ENCODE measurements at regions not wholly inside any gene's neighbourhood (a gene's known extent, or its start where the extent isn't known, plus 50 kb on each side); places are given as distances from the start of the nearest gene placed in this dataset.
"Not testable (repeated sequence)": the region's sequence is repeated elsewhere in the genome, so short reads cannot be mapped to it uniquely, and the experiment has no call there.

DNA sequence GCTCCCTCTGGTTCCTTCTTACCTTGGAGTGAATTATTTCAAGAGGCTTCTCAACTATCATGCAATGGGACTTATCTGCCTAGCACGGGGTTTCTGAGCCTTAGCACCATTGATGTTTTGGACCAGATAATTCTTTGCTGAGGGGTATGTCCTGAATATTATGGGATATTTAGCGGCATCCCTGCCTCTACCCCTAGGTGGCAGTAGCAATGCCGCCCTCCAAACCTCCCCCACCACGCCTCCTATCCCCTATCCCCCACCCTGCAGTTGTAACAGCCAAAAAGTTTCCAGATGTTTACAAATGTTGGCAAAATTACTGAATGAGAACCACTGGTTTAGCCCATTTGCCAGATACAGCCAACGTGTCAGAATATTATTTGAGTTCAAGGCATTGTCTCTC lies 125.5 kb downstream of the POSTN start:
- DNase-seq = no peak

DNA sequence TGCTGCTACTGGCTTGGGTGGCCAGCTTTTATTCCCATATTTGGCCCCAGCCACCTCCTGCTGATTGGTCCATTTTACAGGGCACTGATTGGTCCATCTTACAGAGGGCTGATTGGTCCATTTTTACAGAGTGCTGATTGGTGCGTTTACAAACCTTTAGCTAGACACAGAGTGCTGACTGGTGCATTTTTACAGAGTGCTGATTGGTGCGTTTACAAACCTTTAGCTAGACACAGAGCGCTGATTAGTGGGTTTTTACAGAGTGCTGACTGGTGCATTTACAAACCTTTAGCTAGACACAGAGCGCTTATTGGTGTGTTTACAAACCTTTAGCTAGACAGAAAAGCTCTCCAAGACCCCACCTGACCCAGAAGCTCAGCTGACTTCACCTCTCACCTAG lies 126.3 kb downstream of the POSTN start:
- not testable (repeated sequence) for DNase-seq

DNA sequence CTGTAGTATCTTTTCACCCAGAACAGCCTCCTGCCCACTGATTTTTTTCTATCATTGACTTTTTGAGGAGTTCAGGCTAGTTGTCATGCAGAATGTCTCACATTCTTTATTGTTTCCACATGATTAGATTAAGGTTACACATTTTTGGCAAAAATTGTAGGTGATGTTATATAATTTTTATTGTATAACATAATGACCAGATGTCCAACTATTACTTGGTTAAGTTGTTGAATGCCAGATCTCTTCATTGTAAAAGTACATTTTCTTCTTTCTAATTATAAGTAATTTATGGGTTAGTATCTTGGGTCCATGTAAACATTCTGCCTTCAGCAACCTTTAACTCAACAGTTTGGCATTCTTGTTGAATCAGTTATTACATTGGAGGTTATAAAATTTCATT lies 138.4 kb downstream of the POSTN start:
- DNase-seq = no peak

DNA sequence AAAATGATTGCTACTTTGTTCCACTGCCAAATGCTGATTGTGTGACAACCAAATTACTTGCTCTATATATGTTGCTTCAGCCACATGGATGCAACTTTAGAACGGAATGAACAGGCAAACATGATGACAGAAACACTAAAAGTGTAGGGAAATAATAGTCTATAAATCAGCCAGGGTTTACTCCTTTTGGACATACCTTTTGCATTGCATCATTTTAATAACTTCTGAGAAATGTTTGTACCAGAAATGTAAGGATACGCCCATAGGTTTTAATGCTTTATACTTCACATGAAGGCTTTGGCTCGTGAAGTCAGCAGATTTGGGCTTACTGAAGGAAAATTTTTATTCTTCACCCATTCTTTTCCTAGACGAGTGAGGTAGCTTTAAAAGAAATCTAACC lies 141.0 kb downstream of the POSTN start:
- DNase-seq = no peak

DNA sequence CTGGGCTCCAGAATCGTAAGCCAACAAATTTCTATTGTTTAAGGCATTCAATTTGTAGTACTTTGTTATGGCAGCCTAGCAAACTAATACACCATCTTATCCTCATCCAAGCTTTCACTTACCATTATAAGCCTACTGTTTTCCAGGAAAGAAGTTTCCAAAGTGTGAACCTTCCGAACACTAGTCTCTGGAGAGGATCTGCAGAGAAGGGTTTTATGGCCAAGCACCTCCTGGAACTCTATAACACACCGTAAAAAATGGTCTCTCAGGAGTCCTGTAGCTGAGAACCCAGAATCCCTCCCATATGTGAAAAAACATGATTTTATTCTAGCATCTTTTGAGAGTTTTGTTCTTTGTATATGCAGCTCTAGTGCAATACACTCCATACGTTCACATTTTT lies 142.1 kb downstream of the POSTN start:
- no peak for DNase-seq

DNA sequence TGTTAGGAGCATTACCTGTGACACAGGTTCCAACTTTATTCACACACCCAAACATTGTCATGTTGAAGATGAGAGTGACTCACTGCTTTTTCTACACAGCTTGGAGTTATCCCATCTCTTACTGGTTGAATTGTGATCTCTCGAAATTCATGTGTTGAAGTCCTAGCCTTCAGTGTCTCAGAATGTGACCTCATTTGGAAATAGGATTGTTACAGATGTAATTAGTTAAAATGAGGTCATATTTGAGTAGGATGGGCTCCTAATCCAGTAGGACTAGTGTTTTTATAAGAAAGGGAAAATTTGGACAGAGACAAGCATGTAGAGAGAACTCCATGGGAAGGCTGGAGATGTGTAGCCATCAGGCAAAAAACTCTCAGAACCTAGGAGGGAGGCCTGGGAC lies 142.5 kb downstream of the POSTN start:
- DNase-seq = no peak

DNA sequence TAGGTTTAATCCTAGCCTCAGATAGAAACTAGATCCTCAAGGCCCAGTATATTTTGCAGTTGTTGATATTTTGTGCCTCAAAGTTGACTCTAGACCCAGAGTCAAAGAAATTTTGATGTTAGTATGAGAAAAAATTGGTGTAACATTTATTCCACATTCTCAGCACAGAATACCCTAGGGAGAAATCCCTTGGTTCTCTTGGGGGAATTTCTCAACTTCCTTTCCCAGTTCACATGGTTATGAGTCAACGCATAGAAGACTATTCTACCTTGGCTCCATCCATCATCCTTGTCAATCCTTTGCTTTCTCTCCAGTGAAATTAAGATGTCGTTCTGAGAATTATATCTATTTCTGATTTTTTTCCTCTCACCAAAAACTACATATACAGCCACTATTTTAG lies 145.3 kb downstream of the POSTN start:
- no peak for DNase-seq

DNA sequence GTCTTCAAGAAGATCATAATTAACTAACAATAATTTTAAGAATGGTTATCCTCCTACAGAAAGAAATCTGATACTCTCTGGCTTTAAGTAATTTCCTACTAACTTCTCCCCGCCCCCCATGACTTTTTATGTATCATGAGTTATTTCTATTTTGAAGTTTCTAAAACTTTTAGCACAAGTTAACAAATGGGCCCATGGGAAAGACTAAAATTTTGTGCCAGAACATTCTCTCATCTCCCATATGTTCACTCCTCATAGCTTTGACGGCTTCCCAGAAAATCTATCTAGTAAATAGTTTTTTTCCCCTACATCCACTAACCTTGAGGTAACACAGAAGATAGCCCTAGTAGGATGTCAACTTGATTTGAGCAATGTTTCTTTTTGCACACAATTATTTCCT lies 148.3 kb downstream of the POSTN start:
- DNase-seq = no peak

DNA sequence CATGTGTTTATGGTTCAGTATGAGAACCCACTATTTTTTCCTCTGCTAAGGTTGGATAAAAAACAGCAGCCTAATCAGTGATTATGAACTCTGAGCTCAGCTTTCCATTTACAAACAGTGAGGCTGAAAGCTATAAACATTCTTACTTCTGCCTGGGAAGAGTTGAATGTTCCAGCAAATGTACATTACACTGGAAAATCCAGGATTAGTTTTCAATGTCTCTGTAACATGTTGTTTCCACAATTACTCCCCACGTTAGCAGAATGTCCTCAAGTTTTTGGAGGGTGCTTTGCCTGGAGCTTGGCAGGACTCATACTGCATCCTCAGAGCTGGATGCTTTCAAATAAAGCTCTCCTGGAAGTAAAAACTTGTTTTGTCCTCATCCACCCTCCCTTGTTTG lies 150.4 kb downstream of the POSTN start:
- DNase-seq = peak; percentile 12

DNA sequence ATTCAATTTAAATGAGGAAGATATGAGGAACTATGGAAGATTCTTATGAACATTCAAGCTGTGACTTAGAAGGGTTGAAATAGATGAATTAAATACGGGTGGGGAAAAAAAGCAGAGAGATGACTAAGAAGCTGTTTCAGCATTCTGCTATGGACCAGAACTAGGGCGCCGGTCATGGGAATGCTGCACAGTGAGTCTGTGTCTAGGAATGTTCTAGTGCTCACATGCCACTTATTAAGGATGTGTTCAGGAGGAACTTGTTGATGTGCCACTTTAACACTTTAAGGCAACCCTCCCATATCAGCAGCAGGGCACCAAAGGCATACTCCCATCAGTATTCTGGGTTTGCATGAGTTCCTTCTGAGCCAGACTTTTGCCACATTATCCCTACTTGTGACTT lies 152.1 kb downstream of the POSTN start:
- DNase-seq = no peak

DNA sequence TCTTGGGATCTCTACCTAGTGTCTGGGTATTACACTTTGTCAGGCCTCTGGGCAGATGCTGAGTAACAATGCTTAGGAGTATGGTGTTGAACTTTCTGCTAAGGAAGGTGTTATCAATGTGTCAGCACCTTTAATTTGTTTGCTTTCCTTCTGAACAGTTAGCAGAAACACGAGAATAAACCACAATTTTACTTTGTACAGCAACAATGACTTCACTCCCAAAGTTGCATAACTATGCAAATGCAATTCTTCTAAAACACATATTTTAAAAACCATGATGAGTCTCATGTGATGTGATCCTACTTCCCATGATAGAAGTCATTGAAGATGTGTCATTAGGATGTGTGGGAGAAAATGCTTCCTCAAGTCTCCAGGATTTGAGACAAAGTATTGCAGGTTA lies 155.0 kb downstream of the POSTN start:
- DNase-seq = no peak

DNA sequence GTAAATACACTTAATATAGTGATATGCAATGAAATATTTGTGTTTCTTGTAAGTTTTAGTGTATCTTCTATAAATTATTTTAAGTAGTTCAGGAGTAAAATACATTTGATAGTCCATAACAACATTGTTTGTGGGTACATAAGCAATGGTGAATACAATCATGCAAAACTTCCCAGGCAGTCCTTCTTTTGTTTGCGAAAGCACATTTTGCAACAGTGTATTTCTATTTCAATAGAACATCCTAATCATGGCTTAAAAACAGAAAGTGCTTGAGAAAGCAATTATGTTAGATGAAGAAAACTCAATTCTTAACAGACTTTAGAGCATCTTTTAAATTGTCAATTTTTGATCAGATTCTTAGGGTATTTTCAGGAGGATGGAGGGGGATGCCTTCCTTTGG lies 155.6 kb downstream of the POSTN start:
- DNase-seq = no peak

DNA sequence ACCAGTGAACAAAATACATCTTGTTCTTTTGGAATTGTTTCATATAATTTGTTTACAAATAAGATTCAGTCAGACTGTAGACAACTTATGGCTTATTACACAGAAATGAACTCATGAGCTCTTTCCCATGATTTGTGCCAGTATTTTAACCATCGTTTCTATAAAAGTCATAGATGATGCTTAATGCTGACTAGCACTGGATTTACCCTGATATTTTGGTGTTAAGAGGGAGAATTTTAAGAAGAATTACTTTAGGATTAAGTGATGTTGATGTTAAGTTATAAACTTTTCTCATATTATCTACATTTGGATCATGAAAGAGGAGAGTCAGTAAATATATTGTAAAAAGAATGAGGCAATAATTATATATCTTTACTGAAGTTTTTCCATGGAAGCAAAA lies 162.7 kb downstream of the POSTN start:
- no peak for DNase-seq

DNA sequence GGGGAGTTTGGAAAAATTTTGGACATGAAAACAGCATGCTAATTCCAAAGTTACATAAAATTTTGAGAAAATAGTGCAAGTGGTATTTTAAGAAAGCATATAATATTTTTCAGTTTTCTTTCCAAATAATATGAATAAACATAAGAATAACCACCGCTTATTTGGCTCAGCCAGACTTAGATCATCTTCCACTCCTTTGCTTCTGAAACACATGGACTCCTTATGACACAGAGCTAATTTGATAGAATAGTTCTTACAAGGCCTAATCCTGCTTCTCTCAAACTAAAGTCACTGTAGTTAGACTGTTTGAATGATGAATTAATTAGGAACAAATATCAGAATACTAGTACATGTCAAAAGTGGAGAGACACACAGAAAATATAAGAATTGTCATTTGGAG lies 165.5 kb downstream of the POSTN start:
- DNase-seq = no peak

DNA sequence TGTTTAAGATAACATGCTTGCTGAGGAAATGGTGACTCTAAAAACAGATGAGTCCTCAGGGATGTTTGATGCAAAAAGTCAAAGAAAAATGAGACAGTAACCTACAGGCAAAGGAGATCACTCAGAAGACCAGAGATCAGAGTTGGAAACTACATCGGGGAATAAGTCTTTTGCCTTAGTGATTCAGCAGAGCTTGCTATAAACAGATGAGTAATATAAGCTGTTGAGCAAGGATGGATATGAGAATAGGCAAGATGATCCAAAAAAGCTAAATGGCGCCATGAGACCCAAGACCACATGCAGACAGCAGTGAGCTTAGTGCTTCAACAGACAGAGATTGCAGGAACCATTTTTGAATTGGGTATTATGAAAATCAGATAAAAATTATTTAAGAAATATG lies 168.6 kb downstream of the POSTN start:
- no peak for DNase-seq

DNA sequence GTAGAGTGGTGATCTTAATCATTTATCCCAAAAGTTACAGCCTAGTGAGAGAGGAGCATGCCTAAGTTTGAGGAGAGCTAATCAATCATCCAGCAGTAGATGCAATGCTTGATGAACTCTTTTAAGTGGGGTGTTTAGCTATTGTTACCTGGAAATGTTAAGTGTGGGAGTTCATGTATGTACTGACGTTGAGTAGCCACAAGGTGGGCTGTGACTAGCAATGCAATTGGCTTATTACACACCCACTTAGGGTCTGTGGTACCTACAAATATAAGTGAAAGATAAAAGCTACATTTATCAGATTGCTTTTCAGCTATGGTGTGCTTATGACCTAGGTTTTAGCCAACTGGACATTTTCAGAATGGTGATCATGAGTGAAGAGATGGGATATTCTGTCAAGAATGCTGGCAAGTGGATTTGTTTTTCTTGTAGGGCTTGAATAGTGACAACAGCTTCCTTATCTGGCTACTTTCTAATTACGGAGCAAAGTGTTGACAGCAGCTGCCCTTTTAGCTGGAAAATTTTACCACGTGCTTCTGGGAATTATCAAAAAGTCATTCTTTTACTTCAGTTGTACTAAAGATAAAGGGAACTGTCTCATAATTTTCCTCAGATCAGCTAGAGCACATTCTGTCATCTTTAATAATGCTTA lies 170.6 kb downstream of the POSTN start:
- no peak for DNase-seq

DNA sequence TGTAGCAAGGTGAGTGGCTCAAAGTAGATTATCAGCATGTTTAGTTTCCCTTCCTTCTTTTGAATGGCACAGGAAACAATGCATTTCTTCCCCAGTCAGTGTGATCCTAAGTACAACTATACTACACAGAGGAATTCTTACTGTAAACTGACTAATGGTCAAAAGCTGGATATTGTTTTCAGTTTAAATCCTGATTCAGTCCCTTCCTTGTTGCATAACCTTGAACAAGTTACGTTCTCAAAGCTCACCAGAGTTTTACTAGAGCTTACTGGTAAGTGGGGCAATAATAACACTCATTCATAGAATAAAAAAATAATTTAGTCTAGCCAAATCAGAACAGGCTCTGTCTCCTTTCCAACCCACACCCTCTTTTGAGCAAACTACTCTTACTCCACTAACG lies 180.1 kb downstream of the POSTN start:
- no peak for DNase-seq

DNA sequence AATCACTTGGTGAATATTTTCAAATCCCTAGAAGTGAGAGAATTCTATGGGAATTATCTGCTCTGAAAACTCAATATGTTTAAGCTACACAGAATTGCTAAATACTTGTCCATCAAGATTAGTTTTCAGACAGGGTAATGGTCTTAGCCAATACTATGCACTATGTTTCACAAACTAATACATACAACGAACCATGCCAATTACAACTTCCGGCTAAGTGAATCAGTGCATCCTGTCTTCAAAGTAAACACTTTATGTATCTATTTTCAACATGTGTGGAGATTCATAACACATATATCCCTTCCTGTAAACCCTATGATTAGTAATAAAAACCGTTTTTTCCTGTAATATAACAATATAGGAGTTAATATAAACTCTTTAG lies 181.5 kb downstream of the POSTN start:
- no peak for DNase-seq

DNA sequence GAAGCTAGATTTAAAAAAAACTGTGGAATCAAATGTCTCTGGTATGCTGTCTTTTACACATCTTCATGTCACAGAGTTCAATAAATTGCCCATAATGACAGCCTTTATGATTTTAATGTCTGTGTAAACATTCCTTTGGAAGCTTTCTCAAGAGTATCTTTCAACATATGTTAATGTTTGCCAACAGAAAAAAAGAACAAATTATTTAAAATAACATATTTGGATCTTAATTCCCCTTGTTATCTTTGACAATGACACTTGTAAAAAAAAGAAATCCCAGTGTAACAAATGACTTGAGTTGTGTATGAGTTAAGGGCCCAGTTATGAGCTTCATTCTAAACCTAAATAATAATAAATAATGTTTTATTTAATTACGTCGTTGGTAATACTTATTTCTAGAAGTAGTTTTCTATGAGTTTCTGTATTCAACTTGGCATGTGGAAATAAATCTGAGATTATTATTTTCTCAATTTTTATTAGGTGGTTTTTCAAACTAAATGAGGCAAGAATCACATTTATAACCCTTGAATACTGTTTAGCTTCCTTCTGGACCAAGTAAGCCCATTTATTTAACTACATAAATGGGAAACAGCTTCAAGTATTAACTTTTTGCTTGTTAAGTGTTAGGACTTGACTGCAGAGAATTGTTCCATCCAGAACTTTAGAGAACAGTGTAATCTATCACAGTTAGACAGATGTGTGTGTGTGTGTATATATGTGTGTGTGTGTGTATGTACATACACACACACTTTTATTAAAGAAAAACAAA lies 182.1 kb downstream of the POSTN start:
- peak; percentile 31 for DNase-seq

DNA sequence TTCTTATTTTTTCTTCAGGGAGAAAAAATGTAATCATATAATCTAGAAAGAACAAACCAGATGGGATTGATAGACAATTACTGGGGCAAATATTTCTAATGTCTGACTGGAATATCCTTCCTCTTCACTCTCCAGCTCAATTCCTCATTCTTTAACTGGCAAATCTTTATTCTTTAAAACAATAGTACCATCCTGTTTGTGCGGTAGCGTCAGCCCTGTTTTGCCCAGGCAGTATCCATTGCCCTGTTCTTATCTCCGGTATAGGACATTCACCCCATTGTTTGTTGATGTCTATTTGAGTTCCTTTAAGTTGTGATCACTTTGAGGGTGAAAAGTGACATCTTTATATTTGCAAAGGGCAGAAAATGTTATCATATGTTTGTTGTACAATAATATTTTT lies 185.4 kb downstream of the POSTN start:
- DNase-seq = no peak

DNA sequence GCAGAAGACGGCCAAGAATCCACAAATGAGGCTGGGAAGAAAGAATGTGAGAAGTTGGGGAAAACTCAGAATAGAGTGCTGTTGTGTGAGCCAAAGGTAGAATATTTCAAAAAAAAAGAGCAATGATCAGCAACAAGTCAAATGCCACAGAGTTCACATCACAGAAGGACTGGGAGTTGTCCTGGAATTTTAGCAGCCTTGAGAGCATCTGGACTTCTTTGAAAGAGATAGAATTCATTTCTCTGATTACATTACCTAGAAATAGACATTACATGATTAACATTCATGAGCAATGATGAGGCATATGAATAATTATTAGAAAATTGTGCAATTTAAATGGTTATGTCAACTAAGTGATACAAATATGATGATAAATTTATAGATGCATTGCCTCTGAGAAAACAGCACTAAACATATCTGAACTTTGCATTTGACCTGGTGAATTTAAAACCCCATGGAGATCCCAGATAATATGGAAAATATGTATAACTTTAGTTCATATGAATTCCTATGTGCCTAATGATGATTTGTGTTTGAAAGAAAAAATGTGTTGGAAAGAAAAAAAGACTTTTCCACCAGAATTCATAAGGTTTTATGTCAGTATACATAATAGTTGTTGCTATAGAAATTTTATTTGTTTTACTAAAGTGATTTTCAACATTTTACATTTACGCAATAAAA lies 186.2 kb downstream of the POSTN start:
- DNase-seq = no peak

DNA sequence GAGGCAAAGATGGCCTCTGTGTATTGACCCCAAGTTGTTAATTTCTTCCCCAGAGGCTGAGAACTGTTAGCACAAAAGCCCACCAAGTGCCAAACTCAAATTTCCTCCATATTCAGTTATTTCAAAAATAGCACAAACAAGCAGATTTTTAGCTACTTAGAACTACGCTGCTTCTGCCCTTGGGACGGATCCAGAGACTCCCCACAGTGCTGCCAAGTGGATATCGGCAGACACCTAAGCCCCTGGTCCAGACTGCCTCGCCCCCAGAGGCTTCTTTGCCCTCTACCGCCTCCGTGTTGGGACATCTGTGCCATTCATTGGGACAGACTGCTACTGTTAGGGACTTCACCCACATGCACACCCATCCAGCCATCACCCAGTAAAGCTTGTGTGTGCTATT lies 188.3 kb downstream of the POSTN start:
- DNase-seq = no peak

DNA sequence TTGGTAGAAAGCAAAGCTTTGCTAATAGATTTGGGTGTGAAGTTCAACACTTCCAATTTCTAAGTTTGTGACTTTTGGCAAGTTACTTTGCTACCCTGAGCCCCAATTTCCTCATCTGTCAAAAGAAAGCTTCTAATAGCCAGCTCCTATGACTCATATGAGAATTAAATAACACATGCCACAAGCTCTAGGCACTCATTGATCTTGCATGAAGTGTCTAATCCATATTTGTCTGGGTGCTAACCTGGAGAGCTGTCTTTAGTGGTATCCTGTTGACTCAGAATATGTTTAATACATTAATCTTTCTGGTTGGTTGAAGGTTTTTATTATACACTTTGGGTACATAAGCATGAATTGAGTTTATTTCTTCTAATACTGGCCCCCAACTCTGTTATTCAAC lies 188.8 kb downstream of the POSTN start:
- no peak for DNase-seq

DNA sequence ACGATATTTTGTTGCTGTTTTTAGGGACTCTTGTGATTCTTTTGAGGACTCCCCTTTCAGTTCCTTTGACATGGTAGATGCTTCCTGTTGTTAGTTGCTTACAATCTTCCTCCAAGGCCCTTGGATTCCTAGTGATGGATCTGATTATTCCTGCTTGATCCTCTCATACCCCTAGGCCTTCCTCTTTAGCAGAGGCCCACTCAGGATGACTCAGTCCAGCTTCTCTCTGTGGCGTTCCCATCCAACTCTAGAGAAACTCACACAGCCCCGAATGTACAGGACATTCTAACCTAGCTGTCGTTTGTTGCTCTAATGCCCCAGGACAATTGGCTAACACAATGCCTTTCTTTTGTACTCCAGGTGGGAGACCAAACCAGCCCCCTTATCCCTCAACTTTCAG lies 191.4 kb downstream of the POSTN start:
- DNase-seq = no peak

DNA sequence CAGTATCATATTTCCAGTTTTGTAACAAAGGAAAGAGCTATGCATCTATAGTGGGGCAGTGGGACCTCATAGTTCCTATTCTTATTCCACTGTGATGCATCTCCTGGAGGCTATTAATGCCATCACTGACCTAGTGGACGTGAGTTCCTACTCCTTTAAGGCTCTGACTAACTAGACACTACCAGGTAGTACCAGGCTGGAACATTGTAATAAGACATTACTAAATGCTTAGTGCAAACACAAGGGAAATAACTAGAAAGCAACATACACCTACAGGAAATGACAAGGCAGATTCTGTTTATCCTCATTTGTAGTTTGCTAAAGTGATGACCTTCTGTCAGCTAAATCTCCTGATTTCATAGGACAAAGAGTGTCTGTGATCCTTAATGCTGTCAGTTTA lies 192.5 kb downstream of the POSTN start:
- no peak for DNase-seq
